GM23338 (cell line): ENCODE measurements at regions not wholly inside any gene's neighbourhood (a gene's known extent, or its start where the extent isn't known, plus 50 kb on each side); places are given as distances from the start of the nearest gene placed in this dataset.

Source experiments
- CREB1 ChIP-seq: fragments of 250-450 bp; sonication (Bioruptor Pico); IDR thresholded peaks from 2 replicates; pipeline ENCODE4 v1.5.0; 2020; ENCODE audit warnings: low read depth, mild to moderate bottlenecking, moderate library complexity
- CTCF ChIP-seq, 2 experiments: fragments of 200-600 bp in 1 of 2; sonication (generic) in 1 of 2; conservative IDR thresholded peaks; 2 replicates each; pipeline versions ENCODE4 v1.5.1 to v1.6.1; 2016 to 2017; ENCODE audit warnings: antibody characterized with exemption in 2 of 2, low read depth in 2 of 2, mild to moderate bottlenecking in 2 of 2, moderate library complexity in 1 of 2

- no peak for TF ChIP-seq CTCF (conservative IDR thresholded peaks at IDR 0.05; ENCODE audit: low read depth in 2 of 2)
- no peak for TF ChIP-seq CREB1 (CRISPR knock-in tag)
Measured at GRCh38 chr6:146892613-146893401, 294.0 kb downstream of the ADGB start.
